ENCODE measurements at regions not wholly inside any gene's neighbourhood (a gene's known extent, or its start where the extent isn't known, plus 50 kb on each side); places are given as distances from the start of the nearest gene placed in this dataset.

- Mint-ChIP-seq H3K4me1 (peaks cover 14% of the 10 kb centered on the region), H3K27ac (no peak overlapping the region), H3K27me3 (ENCODE audit: low read depth) (no peaks in the 10 kb centered on the region), H3K36me3 (no peaks in the 10 kb centered on the region), H3K4me3 (no peak overlapping the region), H3K9me3 (no peaks in the 10 kb centered on the region)
- CTCF ChIA-PET: no interaction called here
- TF ChIP-seq E2F5 (CRISPR knock-in tag; IDR thresholded peaks at IDR 0.05): no peak
- no peak for TF ChIP-seq ESRRA (CRISPR knock-in tag; IDR thresholded peaks at IDR 0.05; ENCODE audit: borderline replicate concordance)
- no peak for TF ChIP-seq NR1H2 (CRISPR knock-in tag; IDR thresholded peaks at IDR 0.05)
- no peak for TF ChIP-seq E2F4 (CRISPR knock-in tag; IDR thresholded peaks at IDR 0.05; ENCODE audit: borderline replicate concordance, low read depth)
- TF ChIP-seq TEAD4 (CRISPR knock-in tag; IDR thresholded peaks at IDR 0.05): no peak
- TF ChIP-seq AFF4 (CRISPR knock-in tag; IDR thresholded peaks at IDR 0.05; ENCODE audit: borderline replicate concordance): no peak
- no peak for TF ChIP-seq ZNF317 (CRISPR knock-in tag; IDR thresholded peaks at IDR 0.05; ENCODE audit: borderline replicate concordance, low read depth)
- no peak for TF ChIP-seq SMAD4 (CRISPR knock-in tag; IDR thresholded peaks at IDR 0.05)
- TF ChIP-seq ZSCAN18 (CRISPR knock-in tag; IDR thresholded peaks at IDR 0.05): no peak
- ATAC-seq (no peak), DNase-seq (ENCODE audit: low spot score) (no peak)
- POLR2A ChIA-PET: no interaction called here
Measured at GRCh38 chr4:100962698-100963097, 384.6 kb downstream of the PPP3CA start.

GRCh38 chr4:100960232-100960631, 387.1 kb downstream of the PPP3CA start:
- H3K9me3 Mint-ChIP-seq: no peaks in the 10 kb centered on the region
- peaks cover 7% of the 10 kb centered on the region for H3K4me1 Mint-ChIP-seq
- DNase-seq (ENCODE audit: low spot score) (no peak), ATAC-seq (no peak)
- H3K27ac Mint-ChIP-seq: no peak overlapping the region
- CTCF ChIA-PET: no interaction called here
- H3K36me3 Mint-ChIP-seq: no peaks in the 10 kb centered on the region
- H3K4me3 Mint-ChIP-seq: no peak overlapping the region
- no peaks in the 10 kb centered on the region for H3K27me3 Mint-ChIP-seq (ENCODE audit: low read depth)
- TF ChIP-seq IRF2 (CRISPR knock-in tag; IDR thresholded peaks at IDR 0.05; ENCODE audit: borderline replicate concordance, low read depth) (no peak), JAZF1 (CRISPR knock-in tag; IDR thresholded peaks at IDR 0.05) (no peak), MAX (CRISPR knock-in tag; IDR thresholded peaks at IDR 0.05) (no peak), MXD4 (CRISPR knock-in tag; IDR thresholded peaks at IDR 0.05; ENCODE audit: borderline replicate concordance) (no peak), USF1 (CRISPR knock-in tag; IDR thresholded peaks at IDR 0.05) (no peak), NFYB (CRISPR knock-in tag; conservative IDR thresholded peaks at IDR 0.05; ENCODE audit: low read depth) (no peak)
- POLR2A ChIA-PET: no interaction called here
